SH-SY5Y (cell line): ENCODE measurements at regions not wholly inside any gene's neighbourhood (a gene's known extent, or its start where the extent isn't known, plus 50 kb on each side); places are given as distances from the start of the nearest gene placed in this dataset.

ENCODE experiments used
- GATA2 ChIP-seq: IDR thresholded peaks from 2 replicates; pipeline ENCODE4 v1.6.1; 2011; ENCODE audit warnings: mild to moderate bottlenecking, low read depth, low read length
- GATA3 ChIP-seq: IDR thresholded peaks from 2 replicates; pipeline ENCODE4 v1.6.1; 2011; ENCODE audit warnings: low read depth, mild to moderate bottlenecking, low read length, moderate library complexity

GRCh38 chr4:156499684-156500083 lies 471.9 kb downstream of the PDGFC start:
- no peak for TF ChIP-seq GATA2
- TF ChIP-seq GATA3: no peak
